ENCODE measurements at regions not wholly inside any gene's neighbourhood (a gene's known extent, or its start where the extent isn't known, plus 50 kb on each side); places are given as distances from the start of the nearest gene placed in this dataset.

- no peak for TF ChIP-seq CTCF (IDR thresholded peaks at IDR 0.05)
- TF ChIP-seq POLR2A (IDR thresholded peaks at IDR 0.05): no peak
Measured at GRCh38 chr4:16290681-16291420, 64.6 kb upstream of the TAPT1 start.

All from thyroid gland (tissue), 4 donors.